GM23338 (cell line): ENCODE measurements at regions not wholly inside any gene's neighbourhood (a gene's known extent, or its start where the extent isn't known, plus 50 kb on each side); places are given as distances from the start of the nearest gene placed in this dataset.

ENCODE experiments used
- ATAC-seq: fragments of 200-7000 bp; cut with Tn5 transposase; 3 replicates; pipeline ENCODE4 v1.9.1; 2020
- DNase-seq: peaks from one replicate; pipeline ENCODE4 v3.0.0-alpha.2; 2015; ENCODE audit warnings: low spot score
- H2AFZ ChIP-seq: fragments of 200-600 bp; sonication (generic); 2 replicates; pipeline ENCODE4 v1.8.0; 2016; ENCODE audit warnings: antibody characterized with exemption, mild to moderate bottlenecking, moderate library complexity
- H3F3A ChIP-seq: fragments of 200-600 bp; sonication (generic); replicated peaks from 2 replicates; pipeline ENCODE4 v1.8.0; 2017; ENCODE audit warnings: antibody characterized with exemption, mixed run types, low read depth
- H3K27ac ChIP-seq: fragments of 200-600 bp; sonication (generic); 2 replicates; pipeline ENCODE4 v1.6.1; 2016; ENCODE audit warnings: low read depth
- H3K27me3 ChIP-seq: fragments of 200-600 bp; sonication (generic); 2 replicates; pipeline ENCODE4 v1.8.0; 2016; ENCODE audit warnings: mild to moderate bottlenecking, mixed run types, moderate library complexity; ENCODE audit not compliant: insufficient read depth
- H3K36me3 ChIP-seq: fragments of 200-600 bp; sonication (generic); 2 replicates; pipeline ENCODE4 v1.8.0; 2016; ENCODE audit warnings: mild to moderate bottlenecking; ENCODE audit not compliant: insufficient read depth
- H3K4me1 ChIP-seq: fragments of 200-600 bp; sonication (generic); 2 replicates; pipeline ENCODE4 v1.8.0; 2016; ENCODE audit warnings: mild to moderate bottlenecking, moderate library complexity; ENCODE audit not compliant: insufficient read depth
- H3K4me2 ChIP-seq: fragments of 200-600 bp; sonication (generic); 2 replicates; pipeline ENCODE4 v1.7.1; 2017; ENCODE audit warnings: mixed run types
- H3K4me3 ChIP-seq: fragments of 200-600 bp; sonication (generic); 2 replicates; pipeline ENCODE4 v1.6.1; 2016; ENCODE audit warnings: mixed run types
- H3K79me2 ChIP-seq: fragments of 200-600 bp; sonication (generic); replicated peaks from 2 replicates; pipeline ENCODE4 v1.8.0; 2017; ENCODE audit warnings: mild to moderate bottlenecking; ENCODE audit not compliant: insufficient read depth
- H3K9me2 ChIP-seq: fragments of 200-600 bp; sonication (generic); 2 replicates; pipeline ENCODE4 v1.8.0; 2017; ENCODE audit not compliant: insufficient read depth
- H4K20me1 ChIP-seq: fragments of 200-600 bp; sonication (generic); replicated peaks from 2 replicates; pipeline ENCODE4 v1.8.0; 2017; ENCODE audit warnings: mild to moderate bottlenecking; ENCODE audit not compliant: insufficient read depth
- H3K27ac Mint-ChIP-seq: 2 replicates; pipeline ENCODE4 v1.8.0; 2020; ENCODE audit warnings: inconsistent platforms, mild to moderate bottlenecking, moderate library complexity, mixed read lengths
- H3K27me3 Mint-ChIP-seq: 3 replicates; pipeline ENCODE4 v1.8.0; 2022; ENCODE audit warnings: low read depth, mild to moderate bottlenecking, moderate library complexity, mixed read lengths, inconsistent platforms; ENCODE audit not compliant: insufficient read depth, poor library complexity
- H3K36me3 Mint-ChIP-seq: 3 replicates; pipeline ENCODE4 v1.8.0; 2021; ENCODE audit warnings: low read depth, mild to moderate bottlenecking, inconsistent platforms, moderate library complexity, mixed read lengths
- H3K4me1 Mint-ChIP-seq: 3 replicates; pipeline ENCODE4 v1.8.0; 2020; ENCODE audit warnings: mild to moderate bottlenecking, inconsistent platforms, mixed read lengths
- H3K4me3 Mint-ChIP-seq: 3 replicates; pipeline ENCODE4 v1.8.0; 2021; ENCODE audit warnings: moderate library complexity, mild to moderate bottlenecking, inconsistent platforms, mixed read lengths
- H3K9me3 Mint-ChIP-seq: 3 replicates; pipeline ENCODE4 v1.8.0; 2020; ENCODE audit warnings: moderate library complexity, mild to moderate bottlenecking, inconsistent platforms, mixed read lengths
- CREB1 ChIP-seq: fragments of 250-450 bp; sonication (Bioruptor Pico); IDR thresholded peaks from 2 replicates; pipeline ENCODE4 v1.5.0; 2020; ENCODE audit warnings: low read depth, mild to moderate bottlenecking, moderate library complexity
- EZH2 ChIP-seq: fragments of 200-600 bp; sonication (generic); IDR thresholded peaks from one replicate; pipeline ENCODE4 v1.8.0; 2017; ENCODE audit warnings: antibody characterized with exemption, mild to moderate bottlenecking, low read depth; ENCODE audit not compliant: unreplicated experiment
- EZH2phosphoT487 ChIP-seq: fragments of 200-600 bp; sonication (generic); IDR thresholded peaks from one replicate; pipeline ENCODE4 v1.8.1; 2018; ENCODE audit warnings: antibody characterized with exemption; ENCODE audit not compliant: unreplicated experiment
- JUNB ChIP-seq: IDR thresholded peaks from one replicate; pipeline ENCODE4 v1.6.1; 2016; ENCODE audit warnings: antibody characterized with exemption; ENCODE audit not compliant: unreplicated experiment
- NANOG ChIP-seq: IDR thresholded peaks from 2 replicates; pipeline ENCODE4 v1.6.1; 2016; ENCODE audit warnings: antibody characterized with exemption, borderline replicate concordance
- POLR2AphosphoS5 ChIP-seq: IDR thresholded peaks from 2 replicates; pipeline ENCODE4 v1.6.1; 2016; ENCODE audit warnings: antibody characterized with exemption, low read depth
- REST ChIP-seq: IDR thresholded peaks from one replicate; pipeline ENCODE4 v1.6.1; 2018; ENCODE audit warnings: antibody characterized with exemption; ENCODE audit not compliant: unreplicated experiment
- STAT1 ChIP-seq: IDR thresholded peaks from one replicate; pipeline ENCODE4 v1.6.1; 2016; ENCODE audit warnings: antibody characterized with exemption; ENCODE audit not compliant: unreplicated experiment
- ZNF114 ChIP-seq: fragments of 250-450 bp; sonication (Bioruptor Pico); IDR thresholded peaks from 2 replicates; pipeline ENCODE4 v1.5.0; 2020; ENCODE audit warnings: mild to moderate bottlenecking, moderate library complexity
- ZNF331 ChIP-seq: fragments of 250-450 bp; sonication (Bioruptor Pico); IDR thresholded peaks from 2 replicates; pipeline ENCODE4 v1.5.0; 2020; ENCODE audit warnings: low read depth, mild to moderate bottlenecking, moderate library complexity
- TF ChIP-seq, protein P1 (sequence below), 2 experiments: fragments of 200-600 bp in 1 of 2; sonication (generic) in 1 of 2; conservative IDR thresholded peaks; 2 replicates each; pipeline versions ENCODE4 v1.5.1 to v1.6.1; 2016 to 2017; ENCODE audit warnings: antibody characterized with exemption in 2 of 2, low read depth in 2 of 2, mild to moderate bottlenecking in 2 of 2, moderate library complexity in 1 of 2
- TF ChIP-seq, protein P2 (sequence below): IDR thresholded peaks from 2 replicates; pipeline ENCODE4 v1.6.1; 2016; ENCODE audit warnings: antibody characterized with exemption
- TF ChIP-seq, protein P3 (sequence below): fragments of 250-450 bp; sonication (Bioruptor Pico); IDR thresholded peaks from 2 replicates; pipeline ENCODE4 v1.5.0; 2020; ENCODE audit warnings: mild to moderate bottlenecking, moderate library complexity

- H3K36me3 Mint-ChIP-seq, result peaks cover 12% of the 10 kb centered on the region; the same call in 2 of the 3 replicates
- H3K27me3 ChIP-seq, result no peaks in the 10 kb centered on the region
- no peak overlapping the region for H3K4me3 Mint-ChIP-seq
- H3K79me2 ChIP-seq, result no peaks in the 10 kb centered on the region
- H3K4me1 Mint-ChIP-seq, result no peaks in the 10 kb centered on the region
- no peaks in the 10 kb centered on the region for H3K4me1 ChIP-seq
- no peak overlapping the region for H3K27ac ChIP-seq
- TF ChIP-seq CREB1 (CRISPR knock-in tag) (no peak), REST (no peak), ZNF331 (CRISPR knock-in tag) (no peak), STAT1 (no peak), ZNF114 (CRISPR knock-in tag) (no peak), POLR2AphosphoS5 (no peak), JUNB (no peak), NANOG (no peak), EZH2phosphoT487 (no peak), EZH2 (no peak)
- TF ChIP-seq, protein P1, sequence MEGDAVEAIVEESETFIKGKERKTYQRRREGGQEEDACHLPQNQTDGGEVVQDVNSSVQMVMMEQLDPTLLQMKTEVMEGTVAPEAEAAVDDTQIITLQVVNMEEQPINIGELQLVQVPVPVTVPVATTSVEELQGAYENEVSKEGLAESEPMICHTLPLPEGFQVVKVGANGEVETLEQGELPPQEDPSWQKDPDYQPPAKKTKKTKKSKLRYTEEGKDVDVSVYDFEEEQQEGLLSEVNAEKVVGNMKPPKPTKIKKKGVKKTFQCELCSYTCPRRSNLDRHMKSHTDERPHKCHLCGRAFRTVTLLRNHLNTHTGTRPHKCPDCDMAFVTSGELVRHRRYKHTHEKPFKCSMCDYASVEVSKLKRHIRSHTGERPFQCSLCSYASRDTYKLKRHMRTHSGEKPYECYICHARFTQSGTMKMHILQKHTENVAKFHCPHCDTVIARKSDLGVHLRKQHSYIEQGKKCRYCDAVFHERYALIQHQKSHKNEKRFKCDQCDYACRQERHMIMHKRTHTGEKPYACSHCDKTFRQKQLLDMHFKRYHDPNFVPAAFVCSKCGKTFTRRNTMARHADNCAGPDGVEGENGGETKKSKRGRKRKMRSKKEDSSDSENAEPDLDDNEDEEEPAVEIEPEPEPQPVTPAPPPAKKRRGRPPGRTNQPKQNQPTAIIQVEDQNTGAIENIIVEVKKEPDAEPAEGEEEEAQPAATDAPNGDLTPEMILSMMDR (conservative IDR thresholded peaks at IDR 0.05; ENCODE audit: low read depth in 2 of 2), result no peak
- TF ChIP-seq, protein P2, sequence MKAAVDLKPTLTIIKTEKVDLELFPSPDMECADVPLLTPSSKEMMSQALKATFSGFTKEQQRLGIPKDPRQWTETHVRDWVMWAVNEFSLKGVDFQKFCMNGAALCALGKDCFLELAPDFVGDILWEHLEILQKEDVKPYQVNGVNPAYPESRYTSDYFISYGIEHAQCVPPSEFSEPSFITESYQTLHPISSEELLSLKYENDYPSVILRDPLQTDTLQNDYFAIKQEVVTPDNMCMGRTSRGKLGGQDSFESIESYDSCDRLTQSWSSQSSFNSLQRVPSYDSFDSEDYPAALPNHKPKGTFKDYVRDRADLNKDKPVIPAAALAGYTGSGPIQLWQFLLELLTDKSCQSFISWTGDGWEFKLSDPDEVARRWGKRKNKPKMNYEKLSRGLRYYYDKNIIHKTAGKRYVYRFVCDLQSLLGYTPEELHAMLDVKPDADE, result no peak
- TF ChIP-seq, protein P3, sequence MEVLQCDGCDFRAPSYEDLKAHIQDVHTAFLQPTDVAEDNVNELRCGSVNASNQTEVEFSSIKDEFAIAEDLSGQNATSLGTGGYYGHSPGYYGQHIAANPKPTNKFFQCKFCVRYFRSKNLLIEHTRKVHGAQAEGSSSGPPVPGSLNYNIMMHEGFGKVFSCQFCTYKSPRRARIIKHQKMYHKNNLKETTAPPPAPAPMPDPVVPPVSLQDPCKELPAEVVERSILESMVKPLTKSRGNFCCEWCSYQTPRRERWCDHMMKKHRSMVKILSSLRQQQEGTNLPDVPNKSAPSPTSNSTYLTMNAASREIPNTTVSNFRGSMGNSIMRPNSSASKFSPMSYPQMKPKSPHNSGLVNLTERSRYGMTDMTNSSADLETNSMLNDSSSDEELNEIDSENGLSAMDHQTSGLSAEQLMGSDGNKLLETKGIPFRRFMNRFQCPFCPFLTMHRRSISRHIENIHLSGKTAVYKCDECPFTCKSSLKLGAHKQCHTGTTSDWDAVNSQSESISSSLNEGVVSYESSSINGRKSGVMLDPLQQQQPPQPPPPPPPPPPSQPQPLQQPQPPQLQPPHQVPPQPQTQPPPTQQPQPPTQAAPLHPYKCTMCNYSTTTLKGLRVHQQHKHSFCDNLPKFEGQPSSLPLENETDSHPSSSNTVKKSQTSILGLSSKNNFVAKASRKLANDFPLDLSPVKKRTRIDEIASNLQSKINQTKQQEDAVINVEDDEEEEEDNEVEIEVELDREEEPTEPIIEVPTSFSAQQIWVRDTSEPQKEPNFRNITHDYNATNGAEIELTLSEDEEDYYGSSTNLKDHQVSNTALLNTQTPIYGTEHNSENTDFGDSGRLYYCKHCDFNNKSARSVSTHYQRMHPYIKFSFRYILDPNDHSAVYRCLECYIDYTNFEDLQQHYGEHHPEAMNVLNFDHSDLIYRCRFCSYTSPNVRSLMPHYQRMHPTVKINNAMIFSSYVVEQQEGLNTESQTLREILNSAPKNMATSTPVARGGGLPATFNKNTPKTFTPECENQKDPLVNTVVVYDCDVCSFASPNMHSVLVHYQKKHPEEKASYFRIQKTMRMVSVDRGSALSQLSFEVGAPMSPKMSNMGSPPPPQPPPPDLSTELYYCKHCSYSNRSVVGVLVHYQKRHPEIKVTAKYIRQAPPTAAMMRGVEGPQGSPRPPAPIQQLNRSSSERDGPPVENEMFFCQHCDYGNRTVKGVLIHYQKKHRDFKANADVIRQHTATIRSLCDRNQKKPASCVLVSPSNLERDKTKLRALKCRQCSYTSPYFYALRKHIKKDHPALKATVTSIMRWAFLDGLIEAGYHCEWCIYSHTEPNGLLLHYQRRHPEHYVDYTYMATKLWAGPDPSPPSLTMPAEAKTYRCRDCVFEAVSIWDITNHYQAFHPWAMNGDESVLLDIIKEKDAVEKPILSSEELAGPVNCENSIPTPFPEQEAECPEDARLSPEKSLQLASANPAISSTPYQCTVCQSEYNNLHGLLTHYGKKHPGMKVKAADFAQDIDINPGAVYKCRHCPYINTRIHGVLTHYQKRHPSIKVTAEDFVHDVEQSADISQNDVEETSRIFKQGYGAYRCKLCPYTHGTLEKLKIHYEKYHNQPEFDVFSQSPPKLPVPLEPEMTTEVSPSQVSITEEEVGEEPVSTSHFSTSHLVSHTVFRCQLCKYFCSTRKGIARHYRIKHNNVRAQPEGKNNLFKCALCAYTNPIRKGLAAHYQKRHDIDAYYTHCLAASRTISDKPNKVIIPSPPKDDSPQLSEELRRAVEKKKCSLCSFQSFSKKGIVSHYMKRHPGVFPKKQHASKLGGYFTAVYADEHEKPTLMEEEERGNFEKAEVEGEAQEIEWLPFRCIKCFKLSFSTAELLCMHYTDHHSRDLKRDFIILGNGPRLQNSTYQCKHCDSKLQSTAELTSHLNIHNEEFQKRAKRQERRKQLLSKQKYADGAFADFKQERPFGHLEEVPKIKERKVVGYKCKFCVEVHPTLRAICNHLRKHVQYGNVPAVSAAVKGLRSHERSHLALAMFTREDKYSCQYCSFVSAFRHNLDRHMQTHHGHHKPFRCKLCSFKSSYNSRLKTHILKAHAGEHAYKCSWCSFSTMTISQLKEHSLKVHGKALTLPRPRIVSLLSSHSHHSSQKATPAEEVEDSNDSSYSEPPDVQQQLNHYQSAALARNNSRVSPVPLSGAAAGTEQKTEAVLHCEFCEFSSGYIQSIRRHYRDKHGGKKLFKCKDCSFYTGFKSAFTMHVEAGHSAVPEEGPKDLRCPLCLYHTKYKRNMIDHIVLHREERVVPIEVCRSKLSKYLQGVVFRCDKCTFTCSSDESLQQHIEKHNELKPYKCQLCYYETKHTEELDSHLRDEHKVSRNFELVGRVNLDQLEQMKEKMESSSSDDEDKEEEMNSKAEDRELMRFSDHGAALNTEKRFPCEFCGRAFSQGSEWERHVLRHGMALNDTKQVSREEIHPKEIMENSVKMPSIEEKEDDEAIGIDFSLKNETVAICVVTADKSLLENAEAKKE (CRISPR knock-in tag), result no peak
- H3K9me3 Mint-ChIP-seq, result peaks cover 20% of the 10 kb centered on the region
- DNase-seq, result no peak
- peaks cover 2% of the 10 kb centered on the region for H3K27me3 Mint-ChIP-seq
- H3K36me3 ChIP-seq, result no peaks in the 10 kb centered on the region
- no peaks in the 10 kb centered on the region for H3F3A ChIP-seq
- no peak overlapping the region for H3K4me3 ChIP-seq
- H2AFZ ChIP-seq, result no peak overlapping the region
- H3K9me2 ChIP-seq, result peaks cover 5% of the 10 kb centered on the region; the same call in 1 of the 2 replicates
- H3K4me2 ChIP-seq, result no peak overlapping the region
- no peak for ATAC-seq
- no peak overlapping the region for H3K27ac Mint-ChIP-seq
- no peaks in the 10 kb centered on the region for H4K20me1 ChIP-seq
Observed at GRCh38 chr21:22827422-22827821, 1829.2 kb downstream of the NCAM2 start.
